A549 (cell line): ENCODE measurements at regions not wholly inside any gene's neighbourhood (a gene's known extent, or its start where the extent isn't known, plus 50 kb on each side); places are given as distances from the start of the nearest gene placed in this dataset.

Experiments
- ATAC-seq, 2 experiments: fragments of 200-7000 bp in 1 of 2; fragments of >200 bp in 1 of 2; cut with Nextera tagmentation in 1 of 2; cut with Tn5 transposase in 1 of 2; 3 replicates each; pipeline versions ENCODE4 v1.8.0 to v1.9.1; 2018 to 2020; ENCODE audit warnings: mild to moderate bottlenecking in 1 of 2, moderate library complexity in 1 of 2
- CTCF ChIA-PET: fragments of 300-600 bp; sonication (Branson Sonifier 250); formaldehyde crosslinking; extraction: SDS; loops from one replicate; lab custom pipeline; 2021; ENCODE audit warnings: antibody characterized with exemption, inconsistent platforms; lab: Yijun Ruan, JAX
- POLR2A ChIA-PET: fragments of 350-600 bp; formaldehyde crosslinking; extraction: SDS; loops from one replicate; lab custom pipeline; 2021; ENCODE audit warnings: antibody characterized with exemption, inconsistent platforms; lab: Yijun Ruan, JAX
- DNase-seq, 2 experiments: peaks; one replicate each; pipeline versions ENCODE4 v3.0.0 to v3.0.0-alpha.2; 2011 to 2016; ENCODE audit warnings: low read depth in 1 of 2, low spot score in 1 of 2
- FAIRE-seq: peaks from 2 replicates; lab custom pipeline; 2011; peaks lifted over from hg19 to GRCh38; lab: Jason Lieb, UNC
- H3K27ac ChIP-seq, 2 experiments: fragments of >200 bp; sonication (Bioruptor Twin); formaldehyde crosslinking; 3 replicates each; pipeline ENCODE4 v1.5.1; 2016 to 2017
- H3K4me1 ChIP-seq: fragments of >200 bp; sonication (Bioruptor Twin); formaldehyde crosslinking; 3 replicates; pipeline ENCODE4 v1.6.1; 2016
- H3K4me2 ChIP-seq: fragments of >200 bp; sonication (Bioruptor Twin); formaldehyde crosslinking; 3 replicates; pipeline ENCODE4 v1.6.1; 2016
- H3K4me3 ChIP-seq: fragments of >200 bp; sonication (Bioruptor Twin); formaldehyde crosslinking; 3 replicates; pipeline ENCODE4 v1.5.1; 2016
- H3K9me3 ChIP-seq: fragments of >200 bp; sonication (Bioruptor Twin); formaldehyde crosslinking; 3 replicates; pipeline ENCODE4 v1.6.1; 2016
- BHLHE40 ChIP-seq: IDR thresholded peaks from 2 replicates; pipeline ENCODE4 v1.6.1; 2012; ENCODE audit warnings: low read depth, low read length, inconsistent platforms
- CBX8 ChIP-seq: fragments of 200-600 bp; sonication (generic); IDR thresholded peaks from 2 replicates; pipeline ENCODE4 v1.6.1; 2016
- CEBPB ChIP-seq, 2 experiments: fragments of >200 bp in 1 of 2; sonication (Bioruptor Twin) in 1 of 2; formaldehyde crosslinking in 1 of 2; IDR thresholded peaks; 2 replicates each; pipeline ENCODE4 v1.6.1; 2012 to 2016
- CHD4 ChIP-seq: fragments of 200-600 bp; sonication (generic); IDR thresholded peaks from 2 replicates; pipeline ENCODE4 v1.6.1; 2016; ENCODE audit warnings: antibody characterized with exemption, mild to moderate bottlenecking, borderline replicate concordance
- EHF ChIP-seq: fragments of 250-450 bp; sonication (Bioruptor Pico); IDR thresholded peaks from 2 replicates; pipeline ENCODE4 v1.5.0; 2020; ENCODE audit warnings: mild to moderate bottlenecking
- EHMT2 ChIP-seq: fragments of 200-600 bp; sonication (generic); IDR thresholded peaks from 2 replicates; pipeline ENCODE4 v1.6.1; 2016; ENCODE audit warnings: antibody characterized with exemption, low read depth, mild to moderate bottlenecking, moderate library complexity
- FOSL2 ChIP-seq, 2 experiments: fragments of 450-650 bp in 1 of 2; fragments of >200 bp in 1 of 2; sonication (Bioruptor Twin) in 1 of 2; formaldehyde crosslinking; IDR thresholded peaks; 2 replicates each; pipeline versions ENCODE4 v1.5.0 to v1.6.1; 2016 to 2020; ENCODE audit warnings: mild to moderate bottlenecking in 1 of 2, moderate library complexity in 1 of 2
- FOXS1 ChIP-seq: fragments of 250-450 bp; sonication (Bioruptor Pico); IDR thresholded peaks from 2 replicates; pipeline ENCODE4 v1.5.0; 2020; ENCODE audit warnings: mild to moderate bottlenecking, moderate library complexity
- HDAC2 ChIP-seq: fragments of 200-600 bp; sonication (generic); IDR thresholded peaks from 2 replicates; pipeline ENCODE4 v1.6.1; 2016
- HEYL ChIP-seq: fragments of 250-450 bp; sonication (Bioruptor Pico); IDR thresholded peaks from 2 replicates; pipeline ENCODE4 v1.8.0; 2021; ENCODE audit warnings: mild to moderate bottlenecking, moderate library complexity
- HOXB13 ChIP-seq: fragments of 250-450 bp; sonication (Bioruptor Pico); IDR thresholded peaks from 2 replicates; pipeline ENCODE4 v1.5.0; 2020; ENCODE audit warnings: low read depth, mild to moderate bottlenecking, moderate library complexity
- HOXB5 ChIP-seq: fragments of 250-450 bp; sonication (Bioruptor Pico); IDR thresholded peaks from 2 replicates; pipeline ENCODE4 v1.5.0; 2020; ENCODE audit warnings: mild to moderate bottlenecking, moderate library complexity
- KDM1A ChIP-seq: fragments of 200-600 bp; sonication (generic); IDR thresholded peaks from 2 replicates; pipeline ENCODE4 v1.6.1; 2016; ENCODE audit warnings: low read depth, mild to moderate bottlenecking
- KDM5A ChIP-seq: fragments of 200-600 bp; sonication (generic); IDR thresholded peaks from 2 replicates; pipeline ENCODE4 v1.6.1; 2016; ENCODE audit warnings: antibody characterized with exemption, mild to moderate bottlenecking
- RAD21 ChIP-seq, 2 experiments: fragments of >200 bp in 1 of 2; sonication (Bioruptor Twin) in 1 of 2; formaldehyde crosslinking in 1 of 2; IDR thresholded peaks in 1 of 2; conservative IDR thresholded peaks in 1 of 2; 2 replicates in 1 of 2; 3 replicates in 1 of 2; pipeline ENCODE4 v1.6.1; 2012 to 2018; ENCODE audit warnings: inconsistent platforms in 1 of 2
- RARB ChIP-seq: fragments of 250-450 bp; sonication (Bioruptor Pico); IDR thresholded peaks from 2 replicates; pipeline ENCODE4 v1.8.0; 2021; ENCODE audit warnings: mild to moderate bottlenecking, moderate library complexity
- RNF2 ChIP-seq: fragments of 200-600 bp; sonication (generic); IDR thresholded peaks from 2 replicates; pipeline ENCODE4 v1.6.1; 2016; ENCODE audit warnings: low read depth, mild to moderate bottlenecking, antibody characterized with exemption, moderate library complexity, borderline replicate concordance
- SREBF2 ChIP-seq: fragments of 450-650 bp; IDR thresholded peaks from 2 replicates; pipeline ENCODE4 v1.6.1; 2014; ENCODE audit warnings: mild to moderate bottlenecking, moderate library complexity
- ZC3H11A ChIP-seq: fragments of 450-650 bp; IDR thresholded peaks from 2 replicates; pipeline ENCODE4 v1.6.1; 2014; ENCODE audit warnings: antibody characterized with exemption, mild to moderate bottlenecking
- ZSCAN20 ChIP-seq: fragments of 250-450 bp; sonication (Bioruptor Pico); IDR thresholded peaks from 2 replicates; pipeline ENCODE4 v1.8.0; 2022; ENCODE audit warnings: mild to moderate bottlenecking, moderate library complexity
- WGBS: methylation state at CpG from one replicate; pipeline ENCODE4 v1.1.6; 2017; ENCODE audit errors: missing lambda C conversion rate; 5-methylcytosine and 5-hydroxymethylcytosine counted together
- TF ChIP-seq, protein P1 (sequence below): fragments of 150-350 bp; IDR thresholded peaks from 2 replicates; pipeline ENCODE4 v1.6.1; 2014; ENCODE audit warnings: low read depth, mild to moderate bottlenecking, low read length
- TF ChIP-seq, protein P2 (sequence below): fragments of >200 bp; sonication (Bioruptor Twin); formaldehyde crosslinking; IDR thresholded peaks from 3 replicates; pipeline ENCODE4 v1.6.1; 2016

DNA sequence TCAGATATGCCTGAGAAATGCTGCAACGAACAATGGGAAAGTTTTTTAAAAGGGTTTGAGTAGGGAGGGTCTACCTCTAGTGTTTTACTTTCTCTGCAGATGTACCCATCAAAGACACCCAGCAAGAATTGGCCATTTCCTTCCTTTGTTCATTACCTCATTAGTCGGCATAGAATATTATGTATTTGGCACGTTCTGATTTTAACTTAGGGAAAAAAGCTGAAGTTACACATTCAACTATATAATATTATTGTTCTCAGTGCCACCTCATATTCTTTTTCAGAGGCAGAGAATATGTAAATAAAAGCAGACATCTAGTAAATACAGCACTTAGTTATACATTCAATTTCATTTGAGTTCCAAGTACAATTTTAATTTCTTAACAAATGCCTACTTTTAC, 83.7 kb upstream of the PPP2R5A start:
- no peak for FAIRE-seq
- H3K4me2 ChIP-seq, result no peak overlapping the region
- no peak for TF ChIP-seq BHLHE40
- TF ChIP-seq, all 56 proteins: peak for 0
- Histone ChIP-seq H3K4me3 (no peak overlapping the region), H3K9me3 (no peaks in the 10 kb centered on the region), H3K27ac (no peak overlapping the region), H3K4me1 (no peaks in the 10 kb centered on the region)
- ChIA-PET POLR2A (no interaction called here), CTCF (no interaction called here)
- DNase-seq, result no peak
- no peak for ATAC-seq
- WGBS, result 79% methylated on average over 3 of the region's 3 CpGs

DNA sequence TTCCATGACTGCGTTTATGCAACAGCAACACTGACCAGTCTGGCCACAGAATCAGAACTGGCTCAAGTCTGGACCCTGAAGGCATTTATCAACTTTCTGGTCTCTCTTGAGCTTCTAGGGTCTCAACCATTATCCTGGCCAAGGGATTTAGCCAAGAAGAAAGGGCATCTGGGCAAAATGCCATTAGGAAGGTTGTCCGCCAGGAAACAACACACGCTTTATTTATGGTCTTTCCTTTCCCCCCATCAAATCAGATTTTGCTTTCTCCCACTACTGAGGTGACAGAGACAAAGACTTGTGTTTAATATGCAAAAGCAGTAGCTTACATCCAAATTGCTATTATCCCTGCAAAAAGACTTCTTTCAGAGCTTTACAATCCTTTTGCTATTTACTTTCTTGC, 81.6 kb upstream of the PPP2R5A start:
- no peak overlapping the region for H3K27ac ChIP-seq
- 90% methylated on average over 3 of the region's 3 CpGs for WGBS
- CTCF ChIA-PET, result interaction anchor here (0.8 to 1.3 kb wide), 4 partner anchors 10 to 142 kb away, joined by 3 read pairs; no protein-coding TSS in a partner anchor
- no peaks in the 10 kb centered on the region for H3K4me1 ChIP-seq
- POLR2A ChIA-PET, result no interaction called here
- no peak for TF ChIP-seq EHMT2
- TF ChIP-seq RAD21 (conservative IDR thresholded peaks at IDR 0.05 in 1 of 2, IDR thresholded peaks at IDR 0.05 in 1 of 2), result no peak
- no peak for TF ChIP-seq KDM1A
- TF ChIP-seq RARB (CRISPR knock-in tag), result no peak
- no peak for TF ChIP-seq HDAC2
- TF ChIP-seq RNF2, result no peak
- TF ChIP-seq, protein P1, sequence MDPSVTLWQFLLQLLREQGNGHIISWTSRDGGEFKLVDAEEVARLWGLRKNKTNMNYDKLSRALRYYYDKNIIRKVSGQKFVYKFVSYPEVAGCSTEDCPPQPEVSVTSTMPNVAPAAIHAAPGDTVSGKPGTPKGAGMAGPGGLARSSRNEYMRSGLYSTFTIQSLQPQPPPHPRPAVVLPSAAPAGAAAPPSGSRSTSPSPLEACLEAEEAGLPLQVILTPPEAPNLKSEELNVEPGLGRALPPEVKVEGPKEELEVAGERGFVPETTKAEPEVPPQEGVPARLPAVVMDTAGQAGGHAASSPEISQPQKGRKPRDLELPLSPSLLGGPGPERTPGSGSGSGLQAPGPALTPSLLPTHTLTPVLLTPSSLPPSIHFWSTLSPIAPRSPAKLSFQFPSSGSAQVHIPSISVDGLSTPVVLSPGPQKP, result no peak
- no peak for TF ChIP-seq ZC3H11A
- no peak for TF ChIP-seq HOXB13 (CRISPR knock-in tag)
- TF ChIP-seq ZSCAN20, result no peak
- TF ChIP-seq FOXS1 (CRISPR knock-in tag), result no peak
- no peak for TF ChIP-seq SREBF2
- no peak for TF ChIP-seq FOSL2 (IDR thresholded peaks at IDR 0.05)
- no peak for TF ChIP-seq FOSL2 (CRISPR knock-in tag; IDR thresholded peaks at IDR 0.05)
- no peak for TF ChIP-seq HOXB5 (CRISPR knock-in tag)
- no peak for FAIRE-seq
- no peak overlapping the region for H3K4me3 ChIP-seq
- no peak for DNase-seq
- H3K9me3 ChIP-seq, result no peaks in the 10 kb centered on the region
- no peak for ATAC-seq
- no peak overlapping the region for H3K4me2 ChIP-seq

DNA sequence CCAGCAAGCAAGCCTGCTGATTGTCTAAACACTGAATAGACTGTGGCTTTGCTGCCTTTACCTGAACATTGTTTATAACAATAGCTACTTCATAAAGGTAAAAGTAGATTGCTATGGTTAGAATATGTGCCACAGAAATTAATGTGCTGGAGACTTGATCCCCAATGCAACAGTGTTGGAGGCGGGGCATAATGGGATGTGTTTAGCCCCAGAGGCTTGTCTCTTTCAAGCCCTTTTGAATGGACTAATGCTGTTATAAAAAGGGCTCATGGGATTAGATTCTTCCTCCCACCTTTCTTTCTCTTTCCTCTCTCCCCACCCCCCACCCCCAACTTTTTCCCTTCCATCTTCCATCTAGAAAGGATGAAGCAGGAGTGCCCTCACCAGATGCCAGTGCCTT, 80.2 kb upstream of the PPP2R5A start:
- ChIA-PET POLR2A (no interaction called here), CTCF (no interaction called here)
- TF ChIP-seq CBX8 (no peak), EHF (CRISPR knock-in tag) (no peak), KDM5A (no peak), CHD4 (no peak), FOXS1 (CRISPR knock-in tag) (no peak), CEBPB (IDR thresholded peaks at IDR 0.05) (no peak), HEYL (CRISPR knock-in tag) (no peak)
- TF ChIP-seq, protein P2, sequence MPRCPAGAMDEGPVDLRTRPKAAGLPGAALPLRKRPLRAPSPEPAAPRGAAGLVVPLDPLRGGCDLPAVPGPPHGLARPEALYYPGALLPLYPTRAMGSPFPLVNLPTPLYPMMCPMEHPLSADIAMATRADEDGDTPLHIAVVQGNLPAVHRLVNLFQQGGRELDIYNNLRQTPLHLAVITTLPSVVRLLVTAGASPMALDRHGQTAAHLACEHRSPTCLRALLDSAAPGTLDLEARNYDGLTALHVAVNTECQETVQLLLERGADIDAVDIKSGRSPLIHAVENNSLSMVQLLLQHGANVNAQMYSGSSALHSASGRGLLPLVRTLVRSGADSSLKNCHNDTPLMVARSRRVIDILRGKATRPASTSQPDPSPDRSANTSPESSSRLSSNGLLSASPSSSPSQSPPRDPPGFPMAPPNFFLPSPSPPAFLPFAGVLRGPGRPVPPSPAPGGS, result no peak
- DNase-seq, result no peak
- H3K9me3 ChIP-seq, result no peaks in the 10 kb centered on the region
- no peak overlapping the region for H3K4me3 ChIP-seq
- no peak for ATAC-seq
- WGBS, result 90% methylated on average over 1 of the region's 1 CpG
- FAIRE-seq, result no peak
- no peaks in the 10 kb centered on the region for H3K4me1 ChIP-seq
- H3K4me2 ChIP-seq, result no peak overlapping the region
- H3K27ac ChIP-seq, result no peak overlapping the region
